C4-2B (cell line): ENCODE measurements at regions not wholly inside any gene's neighbourhood (a gene's known extent, or its start where the extent isn't known, plus 50 kb on each side); places are given as distances from the start of the nearest gene placed in this dataset.

Experiments used
- CTCF ChIP-seq: fragments of 450-650 bp; conservative IDR thresholded peaks from 2 replicates; pipeline ENCODE4 v1.5.1; 2017; ENCODE audit warnings: mild to moderate bottlenecking
- ZFX ChIP-seq: fragments of 450-650 bp; IDR thresholded peaks from 2 replicates; pipeline ENCODE4 v1.6.1; 2017

GRCh38 chr7:354597-355470 is 64.9 kb downstream of the FOXL3 start:
- TF ChIP-seq CTCF (no peak), ZFX (no peak)
